C4-2B (cell line): ENCODE measurements at regions not wholly inside any gene's neighbourhood (a gene's known extent, or its start where the extent isn't known, plus 50 kb on each side); places are given as distances from the start of the nearest gene placed in this dataset.

Source experiments
- H3K27ac ChIP-seq: fragments of 450-650 bp; 2 replicates; pipeline ENCODE4 v1.5.1; 2017
- ZFX ChIP-seq: fragments of 450-650 bp; IDR thresholded peaks from 2 replicates; pipeline ENCODE4 v1.6.1; 2017
- TF ChIP-seq, protein P1 (sequence below): fragments of 450-650 bp; conservative IDR thresholded peaks from 2 replicates; pipeline ENCODE4 v1.5.1; 2017; ENCODE audit warnings: mild to moderate bottlenecking

DNA sequence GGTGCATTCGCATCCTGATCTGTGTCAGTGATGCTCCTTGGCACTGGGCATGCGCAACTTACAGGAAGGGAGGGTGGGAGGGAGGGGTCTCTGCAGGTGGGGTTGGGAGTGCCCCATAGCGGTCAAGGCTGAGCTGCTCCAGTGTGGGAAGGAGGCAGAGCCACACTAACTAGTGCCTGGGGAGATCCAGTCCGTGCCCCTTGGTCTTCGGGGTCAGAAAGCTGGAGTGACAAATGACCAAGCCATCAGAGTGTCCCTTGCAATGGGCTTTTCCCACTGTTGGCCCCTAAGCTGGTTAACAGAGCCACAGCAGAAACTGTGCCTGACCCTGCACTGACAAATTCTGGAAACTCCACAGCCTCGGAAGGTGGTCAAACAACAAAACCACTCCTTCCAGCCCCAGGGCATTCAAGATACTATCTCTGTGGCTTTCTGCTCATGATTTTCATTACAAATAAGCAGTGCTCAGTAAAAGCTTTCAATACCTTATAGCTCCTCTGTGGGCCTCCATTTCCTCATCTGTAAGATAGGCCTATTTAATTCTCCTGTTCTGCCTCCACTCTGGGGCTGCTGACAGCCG, 138.1 kb upstream of the UNC5B start:
- TF ChIP-seq, protein P1, sequence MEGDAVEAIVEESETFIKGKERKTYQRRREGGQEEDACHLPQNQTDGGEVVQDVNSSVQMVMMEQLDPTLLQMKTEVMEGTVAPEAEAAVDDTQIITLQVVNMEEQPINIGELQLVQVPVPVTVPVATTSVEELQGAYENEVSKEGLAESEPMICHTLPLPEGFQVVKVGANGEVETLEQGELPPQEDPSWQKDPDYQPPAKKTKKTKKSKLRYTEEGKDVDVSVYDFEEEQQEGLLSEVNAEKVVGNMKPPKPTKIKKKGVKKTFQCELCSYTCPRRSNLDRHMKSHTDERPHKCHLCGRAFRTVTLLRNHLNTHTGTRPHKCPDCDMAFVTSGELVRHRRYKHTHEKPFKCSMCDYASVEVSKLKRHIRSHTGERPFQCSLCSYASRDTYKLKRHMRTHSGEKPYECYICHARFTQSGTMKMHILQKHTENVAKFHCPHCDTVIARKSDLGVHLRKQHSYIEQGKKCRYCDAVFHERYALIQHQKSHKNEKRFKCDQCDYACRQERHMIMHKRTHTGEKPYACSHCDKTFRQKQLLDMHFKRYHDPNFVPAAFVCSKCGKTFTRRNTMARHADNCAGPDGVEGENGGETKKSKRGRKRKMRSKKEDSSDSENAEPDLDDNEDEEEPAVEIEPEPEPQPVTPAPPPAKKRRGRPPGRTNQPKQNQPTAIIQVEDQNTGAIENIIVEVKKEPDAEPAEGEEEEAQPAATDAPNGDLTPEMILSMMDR = no peak
- no peak for TF ChIP-seq ZFX
- no peak overlapping the region for H3K27ac ChIP-seq

DNA sequence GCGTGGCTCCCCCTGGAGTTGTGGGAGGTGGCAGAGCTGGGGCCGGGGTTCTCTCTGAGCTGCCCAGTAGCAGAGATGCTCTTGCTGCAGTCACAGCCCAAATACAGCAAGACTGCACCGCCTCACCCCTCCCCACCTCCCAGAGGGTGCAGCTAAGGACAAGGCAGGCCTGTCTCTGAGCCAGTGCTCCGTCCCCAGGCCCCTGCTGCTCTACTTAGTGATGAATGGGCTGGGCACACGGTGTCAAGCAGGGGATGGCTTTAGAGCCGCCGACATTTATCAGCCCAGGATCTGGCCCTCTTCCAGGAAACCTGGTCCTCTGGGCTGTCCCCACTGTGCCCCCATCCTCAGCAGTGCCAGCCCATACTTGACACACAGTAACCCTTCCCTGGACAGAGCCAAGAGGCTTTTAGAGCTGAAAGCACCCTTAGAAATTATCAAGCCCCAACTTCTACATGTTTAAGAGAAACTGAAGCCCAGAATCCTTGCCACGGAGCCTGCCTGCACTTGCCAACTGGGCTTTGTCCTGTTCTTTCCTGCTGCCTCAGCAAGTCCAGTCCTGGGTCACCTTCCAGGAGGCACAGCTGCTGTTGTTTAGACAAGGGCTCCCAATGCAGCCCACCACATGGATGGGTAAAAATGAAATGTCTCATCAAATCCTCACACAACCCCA, 137.1 kb upstream of the UNC5B start:
- TF ChIP-seq, protein P1 = no peak
- TF ChIP-seq ZFX = no peak
- no peak overlapping the region for H3K27ac ChIP-seq

DNA sequence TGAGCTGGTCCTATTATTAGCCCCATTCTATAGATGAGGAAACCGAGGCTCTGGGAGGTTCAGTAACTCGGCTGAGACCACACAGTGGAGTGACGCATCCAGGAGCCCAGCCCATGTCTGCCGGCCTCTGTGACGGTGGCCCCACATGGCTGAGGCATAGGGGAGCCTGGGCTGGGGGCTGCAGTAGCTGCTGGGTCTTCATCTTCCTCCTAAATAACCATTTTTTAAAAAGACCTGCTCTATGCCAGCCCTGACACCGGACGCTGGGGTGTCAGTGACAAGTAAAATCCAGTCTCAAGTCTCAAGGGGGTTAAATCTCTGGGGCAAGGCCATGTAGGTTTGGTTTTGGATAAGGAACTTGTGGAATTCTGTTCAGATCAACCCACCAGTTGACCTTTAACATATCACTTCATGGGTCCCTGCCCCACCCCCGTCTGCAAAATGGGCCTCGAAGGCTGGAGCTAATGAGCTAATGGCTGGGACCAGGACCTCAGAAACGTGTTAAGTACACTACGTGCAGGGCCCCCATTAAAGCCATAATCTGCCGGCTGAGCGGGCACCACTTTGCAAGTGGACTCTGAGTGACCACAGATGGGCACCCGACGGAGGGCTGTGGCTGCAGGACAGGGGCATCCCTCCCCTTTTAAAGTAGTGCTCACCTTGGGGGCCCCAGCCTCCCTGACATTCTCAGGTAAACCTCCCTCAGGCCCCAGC, 136.5 kb upstream of the UNC5B start:
- TF ChIP-seq, protein P1 = no peak
- TF ChIP-seq ZFX = no peak
- H3K27ac ChIP-seq = no peak overlapping the region

DNA sequence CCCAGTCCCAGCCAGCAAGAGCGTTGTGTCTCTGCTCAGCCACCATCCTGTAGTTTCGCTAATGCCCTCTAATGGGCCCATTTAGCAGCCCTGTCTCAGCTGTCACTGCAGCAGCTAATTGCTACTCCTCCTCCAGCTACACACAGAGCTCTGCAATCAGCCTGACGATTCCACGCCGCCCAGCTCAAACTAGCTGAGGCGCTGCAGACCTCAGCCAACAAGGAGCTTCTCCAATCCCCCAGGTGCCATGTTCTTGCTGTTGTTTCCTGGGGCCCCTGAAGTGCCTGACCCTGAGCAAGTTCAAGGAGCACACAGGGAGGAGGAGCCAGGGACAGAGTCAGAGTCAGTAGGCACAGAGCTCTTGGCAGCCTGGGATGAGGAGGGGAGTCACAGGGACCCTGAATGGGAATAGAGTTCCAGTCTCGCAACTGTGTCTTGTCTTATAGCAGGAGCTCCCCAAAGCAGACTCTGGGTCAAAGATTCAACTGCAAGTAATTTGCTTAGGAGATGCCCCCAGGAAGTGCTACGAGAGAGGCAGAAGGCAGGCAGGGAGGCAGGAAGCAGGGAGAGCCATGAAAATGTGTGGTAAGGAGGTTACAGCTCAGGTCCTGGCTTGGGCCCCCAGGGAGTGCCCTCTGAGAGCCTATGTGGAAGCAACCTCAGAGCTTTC, 135.8 kb upstream of the UNC5B start:
- TF ChIP-seq ZFX = no peak
- TF ChIP-seq, protein P1 = no peak
- H3K27ac ChIP-seq = no peak overlapping the region

DNA sequence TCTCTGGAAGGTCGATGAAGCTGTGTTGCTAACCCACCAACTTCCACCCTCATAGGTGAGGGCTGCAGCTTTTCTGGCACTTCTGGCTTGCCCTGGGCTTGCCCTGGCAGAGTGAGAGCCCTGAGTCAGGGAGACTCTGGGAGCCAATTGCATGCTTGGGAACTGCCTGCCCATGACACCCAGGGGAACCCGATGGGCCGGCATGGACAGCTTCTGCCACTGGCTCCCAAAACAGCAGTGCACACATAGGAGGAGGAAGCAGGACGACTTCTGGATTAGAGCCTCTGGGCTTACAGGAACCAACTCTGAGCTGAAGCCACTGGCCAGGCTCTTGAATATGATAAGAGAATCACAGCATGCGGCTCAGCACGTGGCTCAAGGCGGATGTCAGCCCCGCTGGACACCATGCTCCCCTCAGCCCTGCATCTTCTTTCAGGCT, 135.2 kb upstream of the UNC5B start:
- TF ChIP-seq, protein P1 = no peak
- no peak for TF ChIP-seq ZFX
- no peak overlapping the region for H3K27ac ChIP-seq

DNA sequence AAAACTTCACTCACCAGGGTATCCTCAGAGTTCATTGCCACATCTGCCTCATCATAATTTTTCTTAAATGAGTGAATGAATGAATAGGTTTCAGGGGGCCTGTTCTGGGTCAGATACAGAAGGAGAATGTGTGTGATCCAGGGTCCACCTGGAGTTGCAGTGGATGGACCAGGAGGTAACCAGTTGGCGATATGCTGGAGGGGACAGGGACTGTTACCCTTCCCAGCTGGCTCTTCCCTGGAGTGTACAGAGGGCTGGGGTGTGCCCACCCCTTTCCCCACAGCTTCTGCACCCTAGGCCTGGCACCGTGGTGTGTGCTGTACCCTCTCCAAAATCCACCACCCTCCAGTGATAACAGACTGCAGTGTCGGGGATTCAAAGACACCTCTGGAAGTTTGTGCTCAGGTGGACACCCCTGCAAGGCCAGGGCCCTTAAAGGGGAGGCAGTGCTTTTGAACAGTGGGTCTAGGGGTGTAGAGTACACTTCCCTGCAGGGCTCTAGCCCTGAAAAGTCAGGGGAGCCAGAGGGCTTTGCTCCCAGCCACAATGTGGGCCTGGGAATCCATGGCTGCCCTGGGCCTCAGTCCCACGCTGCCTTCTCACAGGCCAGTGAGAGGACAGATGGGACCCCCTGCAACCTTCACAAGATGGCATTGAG, 134.4 kb upstream of the UNC5B start:
- no peak overlapping the region for H3K27ac ChIP-seq
- TF ChIP-seq, protein P1 = no peak
- TF ChIP-seq ZFX = no peak
